Loucy (cell line): ENCODE measurements at regions not wholly inside any gene's neighbourhood (a gene's known extent, or its start where the extent isn't known, plus 50 kb on each side); places are given as distances from the start of the nearest gene placed in this dataset.

Experiments
- H2AFZ ChIP-seq: fragments of 200-600 bp; sonication (generic); 2 replicates; pipeline ENCODE4 v1.6.0; 2016; ENCODE audit warnings: antibody characterized with exemption, mild to moderate bottlenecking, low read length, moderate library complexity
- H3F3A ChIP-seq: fragments of 200-600 bp; 2 replicates; pipeline ENCODE4 v1.6.0; 2016; ENCODE audit warnings: antibody characterized with exemption, low read depth, mild to moderate bottlenecking
- H3K27me3 ChIP-seq: fragments of 200-600 bp; sonication (generic); 2 replicates; pipeline ENCODE4 v1.6.1; 2014; ENCODE audit warnings: low read length, mild to moderate bottlenecking; ENCODE audit not compliant: insufficient read depth, poor library complexity, severe bottlenecking
- H3K36me3 ChIP-seq: fragments of 200-600 bp; sonication (generic); 2 replicates; pipeline ENCODE4 v1.6.1; 2016; ENCODE audit warnings: low read length; ENCODE audit not compliant: insufficient read depth
- H3K4me1 ChIP-seq: fragments of 200-600 bp; sonication (generic); 2 replicates; pipeline ENCODE4 v1.5.1; 2014; ENCODE audit warnings: low read length, mild to moderate bottlenecking; ENCODE audit not compliant: insufficient read depth, poor library complexity, severe bottlenecking
- H3K4me2 ChIP-seq: fragments of 200-600 bp; sonication (generic); 2 replicates; pipeline ENCODE4 v1.6.0; 2014; ENCODE audit warnings: antibody characterized with exemption, low read length, low read depth, mild to moderate bottlenecking; ENCODE audit not compliant: poor library complexity, severe bottlenecking
- H3K4me3 ChIP-seq: fragments of 200-600 bp; sonication (generic); 2 replicates; pipeline ENCODE4 v1.5.1; 2014; ENCODE audit warnings: low read length, mild to moderate bottlenecking, mixed read lengths; ENCODE audit not compliant: poor library complexity, severe bottlenecking
- H3K79me2 ChIP-seq: fragments of 200-600 bp; sonication (generic); 2 replicates; pipeline ENCODE4 v1.6.1; 2014; ENCODE audit warnings: low read length; ENCODE audit not compliant: insufficient read depth
- H3K9ac ChIP-seq: fragments of 200-600 bp; sonication (generic); 2 replicates; pipeline ENCODE4 v1.6.0; 2014; ENCODE audit warnings: mild to moderate bottlenecking, low read depth, low read length, moderate library complexity; ENCODE audit not compliant: poor library complexity, severe bottlenecking
- H3K9me2 ChIP-seq: fragments of 200-600 bp; sonication (generic); replicated peaks from 2 replicates; pipeline ENCODE4 v1.6.1; 2016; ENCODE audit warnings: low read depth, low read length, mixed read lengths
- H3K9me3 ChIP-seq: fragments of 200-600 bp; sonication (generic); 2 replicates; pipeline ENCODE4 v1.6.1; 2014; ENCODE audit warnings: mild to moderate bottlenecking, antibody characterized with exemption, low read length, low read depth; ENCODE audit not compliant: insufficient read depth
- H4K20me1 ChIP-seq: fragments of 200-600 bp; sonication (generic); 2 replicates; pipeline ENCODE4 v1.6.0; 2014; ENCODE audit warnings: antibody characterized with exemption, low read length, mild to moderate bottlenecking; ENCODE audit not compliant: insufficient read depth, poor library complexity, severe bottlenecking
- EZH2phosphoT487 ChIP-seq: fragments of 200-600 bp; IDR thresholded peaks from 2 replicates; pipeline ENCODE4 v1.6.1; 2018; ENCODE audit warnings: antibody characterized with exemption, mild to moderate bottlenecking, moderate library complexity, borderline replicate concordance
- TF ChIP-seq, protein P1 (sequence below): fragments of 200-600 bp; sonication (generic); conservative IDR thresholded peaks from 2 replicates; pipeline ENCODE4 v1.5.1; 2014; ENCODE audit warnings: mild to moderate bottlenecking, antibody characterized with exemption, low read length

DNA sequence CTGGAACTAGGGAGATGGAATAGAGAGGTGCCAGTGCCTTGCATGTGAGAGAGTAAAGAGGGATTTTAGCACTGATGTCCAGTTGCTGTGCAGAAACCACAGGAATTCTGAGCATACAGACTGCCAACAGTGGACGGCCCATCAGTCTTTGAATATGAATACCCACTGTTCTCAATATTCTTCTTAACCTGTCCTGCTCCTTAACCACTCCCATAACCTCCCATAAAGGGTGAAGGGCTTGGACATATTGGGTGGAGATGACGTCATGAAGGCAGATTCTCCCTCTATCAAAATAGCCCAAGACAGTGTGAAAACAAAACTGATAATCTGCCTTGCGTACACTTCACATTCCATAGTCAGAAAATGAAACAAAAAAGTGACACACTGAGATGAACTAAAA, 1313.7 kb upstream of the PABPC4L start:
- Histone ChIP-seq H3K27me3 (no peaks in the 10 kb centered on the region), H3F3A (no peaks in the 10 kb centered on the region), H3K4me3 (no peak overlapping the region), H2AFZ (no peak overlapping the region), H3K36me3 (no peaks in the 10 kb centered on the region), H3K4me1 (no peaks in the 10 kb centered on the region), H3K4me2 (no peak overlapping the region), H3K9me2 (no peaks in the 10 kb centered on the region), H3K79me2 (no peaks in the 10 kb centered on the region), H4K20me1 (no peaks in the 10 kb centered on the region), H3K9ac (no peak overlapping the region), H3K9me3 (no peaks in the 10 kb centered on the region)
- TF ChIP-seq, protein P1, sequence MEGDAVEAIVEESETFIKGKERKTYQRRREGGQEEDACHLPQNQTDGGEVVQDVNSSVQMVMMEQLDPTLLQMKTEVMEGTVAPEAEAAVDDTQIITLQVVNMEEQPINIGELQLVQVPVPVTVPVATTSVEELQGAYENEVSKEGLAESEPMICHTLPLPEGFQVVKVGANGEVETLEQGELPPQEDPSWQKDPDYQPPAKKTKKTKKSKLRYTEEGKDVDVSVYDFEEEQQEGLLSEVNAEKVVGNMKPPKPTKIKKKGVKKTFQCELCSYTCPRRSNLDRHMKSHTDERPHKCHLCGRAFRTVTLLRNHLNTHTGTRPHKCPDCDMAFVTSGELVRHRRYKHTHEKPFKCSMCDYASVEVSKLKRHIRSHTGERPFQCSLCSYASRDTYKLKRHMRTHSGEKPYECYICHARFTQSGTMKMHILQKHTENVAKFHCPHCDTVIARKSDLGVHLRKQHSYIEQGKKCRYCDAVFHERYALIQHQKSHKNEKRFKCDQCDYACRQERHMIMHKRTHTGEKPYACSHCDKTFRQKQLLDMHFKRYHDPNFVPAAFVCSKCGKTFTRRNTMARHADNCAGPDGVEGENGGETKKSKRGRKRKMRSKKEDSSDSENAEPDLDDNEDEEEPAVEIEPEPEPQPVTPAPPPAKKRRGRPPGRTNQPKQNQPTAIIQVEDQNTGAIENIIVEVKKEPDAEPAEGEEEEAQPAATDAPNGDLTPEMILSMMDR = no peak
- TF ChIP-seq EZH2phosphoT487 = no peak

DNA sequence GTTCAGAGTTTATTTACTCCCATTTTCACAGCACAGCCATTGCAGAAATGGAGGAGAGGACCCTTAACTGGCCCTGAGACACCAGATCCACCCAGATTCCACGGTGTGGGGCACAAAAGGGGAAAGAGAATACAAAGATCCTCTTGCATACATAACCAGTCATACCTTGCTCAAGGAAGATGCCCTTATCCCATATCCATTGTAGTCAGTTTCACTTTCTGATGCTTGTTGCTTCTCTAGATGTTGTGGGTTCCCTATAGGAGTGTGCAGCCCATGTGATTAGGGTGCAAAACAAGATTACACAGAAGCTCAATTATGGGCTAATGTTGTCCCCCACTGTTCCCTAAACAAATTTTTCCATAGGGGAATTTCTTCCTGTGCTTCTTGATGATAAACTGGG, 1309.0 kb upstream of the PABPC4L start:
- no peaks in the 10 kb centered on the region for H3K9me3 ChIP-seq
- no peaks in the 10 kb centered on the region for H4K20me1 ChIP-seq
- H3K27me3 ChIP-seq = no peaks in the 10 kb centered on the region
- H3K9ac ChIP-seq = no peak overlapping the region
- no peak overlapping the region for H3K4me3 ChIP-seq
- TF ChIP-seq, protein P1 = no peak
- no peak for TF ChIP-seq EZH2phosphoT487
- H3K9me2 ChIP-seq = no peaks in the 10 kb centered on the region
- no peak overlapping the region for H2AFZ ChIP-seq
- no peaks in the 10 kb centered on the region for H3F3A ChIP-seq
- H3K36me3 ChIP-seq = no peaks in the 10 kb centered on the region
- no peaks in the 10 kb centered on the region for H3K79me2 ChIP-seq
- H3K4me1 ChIP-seq = no peaks in the 10 kb centered on the region
- H3K4me2 ChIP-seq = no peak overlapping the region

DNA sequence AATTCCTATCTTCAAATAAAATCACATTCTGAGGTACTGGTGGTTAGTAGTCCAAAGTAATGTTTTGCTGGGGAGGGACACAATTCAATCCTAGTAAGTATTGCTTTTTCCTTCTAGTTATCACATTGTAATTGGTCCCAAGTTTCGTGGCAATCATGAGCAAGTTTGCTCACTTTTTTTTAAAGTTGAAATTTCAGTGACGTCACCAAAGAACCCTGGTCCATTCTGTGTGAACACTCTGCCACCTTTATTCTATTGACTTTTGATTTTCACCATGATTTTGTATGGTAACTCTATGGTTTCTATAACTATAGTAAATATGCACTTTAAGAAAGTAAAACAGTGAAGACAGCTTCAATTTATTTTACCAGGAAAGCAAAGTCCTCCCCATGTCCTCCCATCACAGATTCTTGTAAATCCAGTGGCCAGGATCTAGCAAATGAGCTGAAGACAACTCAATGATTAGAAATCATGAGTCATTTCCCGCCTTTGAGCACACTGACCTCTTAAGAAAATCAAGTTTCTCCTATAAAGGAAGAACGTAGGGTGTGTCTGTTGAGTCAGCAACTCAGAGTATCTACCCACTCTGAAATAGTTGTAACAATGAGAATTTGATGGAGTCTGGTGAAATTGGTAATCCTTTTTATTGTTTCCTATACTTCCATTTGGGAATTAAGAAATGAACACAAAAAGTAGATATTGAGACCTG, 1306.6 kb upstream of the PABPC4L start:
- Histone ChIP-seq H3K4me2 (no peak overlapping the region), H3K9ac (no peak overlapping the region), H3F3A (no peaks in the 10 kb centered on the region), H3K36me3 (no peaks in the 10 kb centered on the region), H3K9me2 (no peaks in the 10 kb centered on the region), H3K4me1 (no peaks in the 10 kb centered on the region), H3K9me3 (no peaks in the 10 kb centered on the region), H3K27me3 (no peaks in the 10 kb centered on the region), H3K79me2 (no peaks in the 10 kb centered on the region), H3K4me3 (no peak overlapping the region), H2AFZ (no peak overlapping the region), H4K20me1 (no peaks in the 10 kb centered on the region)
- no peak for TF ChIP-seq EZH2phosphoT487
- TF ChIP-seq, protein P1 = no peak
